Body of pancreas (tissue), 4 donors: ENCODE measurements at regions not wholly inside any gene's neighbourhood (a gene's known extent, or its start where the extent isn't known, plus 50 kb on each side); places are given as distances from the start of the nearest gene placed in this dataset.

Experiments
- POLR2A ChIP-seq, 3 donors: fragments of 450-650 bp; IDR thresholded peaks; one replicate each; pipeline ENCODE4 v1.6.1; 2016; ENCODE audit warnings: antibody characterized with exemption in 3 of 3, mild to moderate bottlenecking in 2 of 3
- TF ChIP-seq, protein P1 (sequence below), 7 experiments: fragments of 450-650 bp in 4 of 7; fragments of 200-600 bp in 3 of 7; sonication (generic) in 3 of 7; IDR thresholded peaks; one replicate each; pipeline ENCODE4 v1.5.1; 2016 to 2019; ENCODE audit warnings: antibody characterized with exemption in 7 of 7

DNA sequence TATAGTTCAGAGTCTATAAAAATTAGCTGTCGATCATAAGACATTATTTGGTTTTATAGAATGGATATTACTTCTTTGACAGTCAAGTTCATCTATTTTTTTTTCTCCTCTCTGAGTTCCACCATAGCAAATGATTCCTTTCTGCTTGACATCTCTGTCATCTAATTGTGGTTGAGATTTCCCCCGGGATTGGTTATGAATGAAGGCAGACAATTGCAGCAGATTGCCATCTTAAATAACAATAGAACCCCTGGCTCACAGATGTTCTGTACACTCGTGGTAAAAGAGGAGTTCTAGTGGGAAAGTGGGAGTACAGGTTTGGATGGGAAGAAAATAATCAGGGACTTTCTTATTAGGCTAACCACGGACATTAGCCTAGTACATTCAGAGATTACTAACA, 292.1 kb upstream of the NRXN1 start:
- no peak for TF ChIP-seq POLR2A (IDR thresholded peaks at IDR 0.05)
- TF ChIP-seq, protein P1, sequence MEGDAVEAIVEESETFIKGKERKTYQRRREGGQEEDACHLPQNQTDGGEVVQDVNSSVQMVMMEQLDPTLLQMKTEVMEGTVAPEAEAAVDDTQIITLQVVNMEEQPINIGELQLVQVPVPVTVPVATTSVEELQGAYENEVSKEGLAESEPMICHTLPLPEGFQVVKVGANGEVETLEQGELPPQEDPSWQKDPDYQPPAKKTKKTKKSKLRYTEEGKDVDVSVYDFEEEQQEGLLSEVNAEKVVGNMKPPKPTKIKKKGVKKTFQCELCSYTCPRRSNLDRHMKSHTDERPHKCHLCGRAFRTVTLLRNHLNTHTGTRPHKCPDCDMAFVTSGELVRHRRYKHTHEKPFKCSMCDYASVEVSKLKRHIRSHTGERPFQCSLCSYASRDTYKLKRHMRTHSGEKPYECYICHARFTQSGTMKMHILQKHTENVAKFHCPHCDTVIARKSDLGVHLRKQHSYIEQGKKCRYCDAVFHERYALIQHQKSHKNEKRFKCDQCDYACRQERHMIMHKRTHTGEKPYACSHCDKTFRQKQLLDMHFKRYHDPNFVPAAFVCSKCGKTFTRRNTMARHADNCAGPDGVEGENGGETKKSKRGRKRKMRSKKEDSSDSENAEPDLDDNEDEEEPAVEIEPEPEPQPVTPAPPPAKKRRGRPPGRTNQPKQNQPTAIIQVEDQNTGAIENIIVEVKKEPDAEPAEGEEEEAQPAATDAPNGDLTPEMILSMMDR (IDR thresholded peaks at IDR 0.05): no peak
